Type B pancreatic cell (in vitro differentiated cells): ENCODE measurements at regions not wholly inside any gene's neighbourhood (a gene's known extent, or its start where the extent isn't known, plus 50 kb on each side); places are given as distances from the start of the nearest gene placed in this dataset.

Experiments
- DNase-seq: peaks from one replicate; pipeline ENCODE4 v3.0.0; 2021; ENCODE audit warnings: mixed read lengths; ENCODE audit not compliant: unreplicated experiment; ENCODE audit errors: extremely low spot score
- H3K27ac Mint-ChIP-seq: 2 replicates; pipeline ENCODE4 v1.8.0; 2021; ENCODE audit warnings: mild to moderate bottlenecking, mixed read lengths
- H3K27me3 Mint-ChIP-seq: 2 replicates; pipeline ENCODE4 v1.8.0; 2021; ENCODE audit warnings: mixed read lengths
- H3K36me3 Mint-ChIP-seq: 2 replicates; pipeline ENCODE4 v1.8.0; 2021; ENCODE audit warnings: mixed read lengths
- H3K4me1 Mint-ChIP-seq: one replicate; pipeline ENCODE4 v1.8.0; 2021; ENCODE audit warnings: mixed read lengths; ENCODE audit not compliant: unreplicated experiment
- H3K4me3 Mint-ChIP-seq: 2 replicates; pipeline ENCODE4 v1.8.0; 2021; ENCODE audit warnings: mild to moderate bottlenecking, mixed read lengths
- H3K9me3 Mint-ChIP-seq: 2 replicates; pipeline ENCODE4 v1.8.0; 2021; ENCODE audit warnings: mixed read lengths
- CTCF ChIP-seq: fragments of 200-600 bp; sonication (generic); conservative IDR thresholded peaks from 2 replicates; pipeline ENCODE4 v1.5.0; 2021; ENCODE audit warnings: antibody characterized with exemption, mild to moderate bottlenecking

DNA sequence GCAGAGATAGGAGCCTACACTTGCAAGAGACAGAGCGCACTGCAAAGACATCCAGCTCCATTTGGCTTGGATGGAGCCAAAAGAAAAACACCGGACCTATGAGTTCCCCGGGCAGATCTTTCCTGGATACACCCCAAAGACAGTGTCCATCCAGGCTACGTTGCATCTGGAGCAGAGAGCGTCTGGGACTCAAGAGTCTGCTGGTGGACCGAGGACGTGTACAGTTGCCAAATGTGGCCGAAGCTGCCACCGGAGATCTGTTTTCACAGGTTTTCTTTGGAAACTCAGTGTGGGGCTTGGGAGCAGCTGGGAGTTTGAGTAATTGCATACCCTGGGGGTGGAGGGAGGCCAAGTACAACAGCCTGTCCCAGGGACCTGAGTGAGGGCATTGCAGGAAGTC is 192.3 kb upstream of the OSR1 start:
- no peak for TF ChIP-seq CTCF
- Mint-ChIP-seq H3K4me1 (no peaks in the 10 kb centered on the region), H3K27me3 (peaks cover 15% of the 10 kb centered on the region), H3K4me3 (no peak overlapping the region), H3K36me3 (no peaks in the 10 kb centered on the region), H3K9me3 (no peaks in the 10 kb centered on the region), H3K27ac (no peak overlapping the region)
- DNase-seq: no peak

DNA sequence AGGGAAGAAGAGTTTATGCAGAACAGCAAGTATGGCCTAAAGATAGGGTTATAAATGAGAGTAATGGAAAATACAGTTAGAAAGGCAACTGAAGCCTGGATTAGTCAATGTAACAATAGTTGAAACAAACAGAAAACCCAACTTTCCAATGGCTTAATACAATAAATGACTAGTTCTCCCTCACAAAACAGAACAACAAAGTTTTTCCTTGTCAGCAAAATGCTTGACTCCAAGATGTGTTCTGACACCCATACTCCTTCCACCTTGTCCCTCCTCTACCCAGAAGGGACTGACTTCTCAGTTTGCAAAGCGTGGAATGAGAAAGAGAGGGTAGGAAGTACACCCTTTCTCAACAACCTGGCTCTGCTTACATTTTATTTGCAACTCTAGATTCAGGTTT is 191.4 kb upstream of the OSR1 start:
- Mint-ChIP-seq H3K27ac (no peak overlapping the region), H3K4me1 (no peaks in the 10 kb centered on the region), H3K36me3 (no peaks in the 10 kb centered on the region), H3K4me3 (no peak overlapping the region), H3K9me3 (no peaks in the 10 kb centered on the region), H3K27me3 (peaks cover 12% of the 10 kb centered on the region)
- DNase-seq: no peak
- TF ChIP-seq CTCF: no peak

DNA sequence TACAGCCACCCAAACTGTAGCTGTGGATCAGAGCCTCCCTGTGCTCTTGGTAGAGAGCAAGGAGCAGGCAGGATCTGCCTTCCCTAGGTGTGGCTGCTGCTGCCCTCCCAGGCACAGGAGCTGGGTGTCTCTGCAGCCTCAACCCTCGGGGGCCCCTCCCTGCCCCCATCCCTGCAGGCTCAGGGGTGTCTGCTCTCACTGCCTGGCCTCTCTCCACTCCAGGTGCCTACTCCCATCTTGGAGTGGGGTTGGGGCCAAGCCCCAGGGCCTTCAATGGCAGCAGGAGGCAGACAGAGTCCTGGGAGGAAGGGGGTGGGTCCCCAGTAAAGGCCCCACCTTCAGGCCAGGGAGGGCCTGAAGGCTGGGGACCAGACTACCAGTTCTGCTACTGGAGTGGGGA is 189.7 kb upstream of the OSR1 start:
- H3K27ac Mint-ChIP-seq: no peak overlapping the region
- peaks cover 12% of the 10 kb centered on the region for H3K27me3 Mint-ChIP-seq
- H3K9me3 Mint-ChIP-seq: no peaks in the 10 kb centered on the region
- no peak for DNase-seq
- H3K4me1 Mint-ChIP-seq: no peaks in the 10 kb centered on the region
- H3K4me3 Mint-ChIP-seq: no peak overlapping the region
- H3K36me3 Mint-ChIP-seq: no peaks in the 10 kb centered on the region
- no peak for TF ChIP-seq CTCF

DNA sequence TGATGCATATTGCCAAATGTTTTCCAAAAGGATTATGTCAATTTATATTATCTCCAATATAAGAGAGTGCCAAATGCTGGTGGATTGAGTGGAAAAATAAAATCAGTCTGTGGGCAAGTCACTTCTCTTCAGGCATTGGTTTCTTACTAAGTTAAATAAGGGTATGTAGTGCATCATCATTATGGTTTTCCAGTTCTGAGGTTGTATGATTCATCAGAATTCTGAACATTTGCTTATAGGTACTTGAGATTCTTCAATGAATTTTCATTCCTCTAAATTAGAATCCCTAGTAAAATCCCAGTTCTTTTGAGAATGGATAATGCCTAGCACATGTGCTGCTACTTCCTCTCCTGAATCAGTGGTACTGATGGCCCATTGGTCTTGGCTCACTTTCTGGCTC is 188.9 kb upstream of the OSR1 start:
- Mint-ChIP-seq H3K4me1 (no peaks in the 10 kb centered on the region), H3K36me3 (no peaks in the 10 kb centered on the region), H3K9me3 (no peaks in the 10 kb centered on the region), H3K27me3 (peaks cover 12% of the 10 kb centered on the region), H3K4me3 (no peak overlapping the region), H3K27ac (no peak overlapping the region)
- no peak for TF ChIP-seq CTCF
- no peak for DNase-seq

DNA sequence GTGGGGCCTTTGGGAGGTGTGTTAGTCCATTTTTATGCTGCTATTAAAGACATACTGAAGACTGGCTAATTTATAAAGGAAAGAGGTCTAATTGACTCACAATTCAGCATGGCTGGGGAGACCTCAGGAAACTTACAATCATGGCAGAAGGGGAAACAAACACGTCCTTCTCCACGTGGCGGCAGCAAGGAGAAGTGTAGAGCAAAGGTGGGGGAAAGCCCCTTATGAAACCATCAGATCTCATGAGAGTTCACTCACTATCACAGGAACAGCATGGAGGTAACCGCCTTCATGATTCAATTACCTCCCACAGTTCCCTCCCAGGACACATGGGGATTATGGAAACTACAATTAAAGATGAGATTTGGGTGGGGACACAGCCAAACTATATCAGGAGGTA is 187.1 kb upstream of the OSR1 start:
- no peak for TF ChIP-seq CTCF
- Mint-ChIP-seq H3K4me1 (peaks cover 7% of the 10 kb centered on the region), H3K27me3 (peaks cover 6% of the 10 kb centered on the region), H3K4me3 (no peak overlapping the region), H3K36me3 (no peaks in the 10 kb centered on the region), H3K27ac (no peak overlapping the region), H3K9me3 (no peaks in the 10 kb centered on the region)
- no peak for DNase-seq

- DNase-seq: no peak
- no peak for TF ChIP-seq CTCF
- H3K27me3 Mint-ChIP-seq: no peaks in the 10 kb centered on the region
- peaks cover 7% of the 10 kb centered on the region for H3K4me1 Mint-ChIP-seq
- H3K9me3 Mint-ChIP-seq: no peaks in the 10 kb centered on the region
- H3K27ac Mint-ChIP-seq: no peak overlapping the region
- no peaks in the 10 kb centered on the region for H3K36me3 Mint-ChIP-seq
- no peak overlapping the region for H3K4me3 Mint-ChIP-seq
Measured at GRCh38 chr2:19543663-19544383, 185.4 kb upstream of the OSR1 start.
